ENCODE measurements at regions not wholly inside any gene's neighbourhood (a gene's known extent, or its start where the extent isn't known, plus 50 kb on each side); places are given as distances from the start of the nearest gene placed in this dataset.

DNA sequence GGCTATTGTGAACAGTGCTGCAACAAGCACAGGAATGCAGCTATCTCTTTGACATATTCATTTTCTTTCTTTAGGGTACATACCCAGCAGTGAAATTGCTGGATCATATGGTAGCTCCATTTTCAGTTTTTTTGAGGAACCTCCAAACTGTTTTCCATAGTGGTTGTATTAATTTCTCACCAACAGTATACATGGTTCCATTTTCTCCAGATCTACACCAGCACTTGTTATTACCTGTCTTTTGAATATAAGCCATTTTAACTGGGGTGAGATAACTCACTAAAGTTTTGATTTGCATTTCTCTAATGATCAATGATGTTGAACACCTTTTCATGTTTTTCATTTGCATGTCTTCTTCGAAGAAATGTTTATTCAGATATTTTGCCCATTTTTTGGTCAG lies 241.1 kb upstream of the AGTR2 start:
- DNase-seq (ENCODE audit: low spot score in 2 of 2, unreplicated experiment in 2 of 2) = no peak
- no peaks in the 10 kb centered on the region for H3K27me3 Mint-ChIP-seq (ENCODE audit: low read depth)
- no peaks in the 10 kb centered on the region for H3K4me1 Mint-ChIP-seq
- TF ChIP-seq, protein P1, sequence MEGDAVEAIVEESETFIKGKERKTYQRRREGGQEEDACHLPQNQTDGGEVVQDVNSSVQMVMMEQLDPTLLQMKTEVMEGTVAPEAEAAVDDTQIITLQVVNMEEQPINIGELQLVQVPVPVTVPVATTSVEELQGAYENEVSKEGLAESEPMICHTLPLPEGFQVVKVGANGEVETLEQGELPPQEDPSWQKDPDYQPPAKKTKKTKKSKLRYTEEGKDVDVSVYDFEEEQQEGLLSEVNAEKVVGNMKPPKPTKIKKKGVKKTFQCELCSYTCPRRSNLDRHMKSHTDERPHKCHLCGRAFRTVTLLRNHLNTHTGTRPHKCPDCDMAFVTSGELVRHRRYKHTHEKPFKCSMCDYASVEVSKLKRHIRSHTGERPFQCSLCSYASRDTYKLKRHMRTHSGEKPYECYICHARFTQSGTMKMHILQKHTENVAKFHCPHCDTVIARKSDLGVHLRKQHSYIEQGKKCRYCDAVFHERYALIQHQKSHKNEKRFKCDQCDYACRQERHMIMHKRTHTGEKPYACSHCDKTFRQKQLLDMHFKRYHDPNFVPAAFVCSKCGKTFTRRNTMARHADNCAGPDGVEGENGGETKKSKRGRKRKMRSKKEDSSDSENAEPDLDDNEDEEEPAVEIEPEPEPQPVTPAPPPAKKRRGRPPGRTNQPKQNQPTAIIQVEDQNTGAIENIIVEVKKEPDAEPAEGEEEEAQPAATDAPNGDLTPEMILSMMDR (IDR thresholded peaks at IDR 0.05; ENCODE audit: unreplicated experiment) = no peak
- H3K27ac Mint-ChIP-seq = no peak overlapping the region
- no peak overlapping the region for H3K4me3 Mint-ChIP-seq
- peaks cover 77% of the 10 kb centered on the region for H3K9me3 Mint-ChIP-seq
- H3K36me3 Mint-ChIP-seq = peaks cover 45% of the 10 kb centered on the region

DNA sequence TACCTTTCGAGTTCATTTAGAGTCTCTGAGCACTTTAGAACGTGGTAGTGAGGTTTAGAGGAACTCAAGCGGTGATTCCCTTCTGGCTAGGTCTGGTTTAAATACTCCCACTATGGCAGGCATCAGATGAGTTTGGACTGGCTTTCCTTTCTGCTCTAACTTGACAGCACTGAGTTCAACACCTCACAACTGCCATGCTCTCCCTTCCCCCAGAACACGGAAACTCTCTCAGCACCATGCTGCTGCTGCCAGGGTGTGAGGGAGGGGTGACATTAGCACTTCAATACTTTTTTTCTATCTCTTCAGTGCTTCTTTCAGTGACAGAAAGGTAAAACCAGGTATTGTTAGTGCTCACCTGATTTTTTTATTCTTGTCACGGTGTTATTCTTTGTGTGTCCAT lies 234.5 kb upstream of the AGTR2 start:
- H3K4me1 Mint-ChIP-seq = no peaks in the 10 kb centered on the region
- DNase-seq (ENCODE audit: low spot score in 2 of 2, unreplicated experiment in 2 of 2) = no peak
- H3K27ac Mint-ChIP-seq = no peak overlapping the region
- no peak overlapping the region for H3K4me3 Mint-ChIP-seq
- H3K36me3 Mint-ChIP-seq = peaks cover 60% of the 10 kb centered on the region
- peaks cover 61% of the 10 kb centered on the region for H3K9me3 Mint-ChIP-seq
- TF ChIP-seq, protein P1 (IDR thresholded peaks at IDR 0.05; ENCODE audit: unreplicated experiment) = no peak
- no peaks in the 10 kb centered on the region for H3K27me3 Mint-ChIP-seq (ENCODE audit: low read depth)

DNA sequence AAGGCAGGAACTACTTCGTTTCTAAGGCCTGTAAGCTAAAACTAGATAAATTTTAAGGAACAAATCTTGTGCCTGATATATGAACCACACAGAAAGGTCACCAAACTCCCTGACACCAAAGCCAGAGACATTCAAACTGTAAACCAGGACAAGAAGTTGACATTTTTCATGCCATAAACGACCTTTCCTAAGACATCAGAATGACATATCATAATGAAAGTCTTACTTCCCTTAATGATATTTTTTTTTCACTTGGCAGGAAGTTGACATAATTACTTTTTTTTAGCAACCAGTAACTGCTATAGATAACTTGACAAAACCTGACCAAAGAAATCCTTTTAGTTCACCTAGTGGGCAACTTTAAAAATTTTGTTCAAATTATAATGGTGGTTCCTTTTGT lies 231.5 kb upstream of the AGTR2 start:
- Mint-ChIP-seq H3K27ac (no peak overlapping the region), H3K36me3 (peaks cover 64% of the 10 kb centered on the region), H3K27me3 (ENCODE audit: low read depth) (no peaks in the 10 kb centered on the region), H3K4me3 (no peak overlapping the region), H3K9me3 (peaks cover 31% of the 10 kb centered on the region), H3K4me1 (no peaks in the 10 kb centered on the region)
- TF ChIP-seq, protein P1 (IDR thresholded peaks at IDR 0.05; ENCODE audit: unreplicated experiment) = no peak
- no peak for DNase-seq (ENCODE audit: low spot score in 2 of 2, unreplicated experiment in 2 of 2)

DNA sequence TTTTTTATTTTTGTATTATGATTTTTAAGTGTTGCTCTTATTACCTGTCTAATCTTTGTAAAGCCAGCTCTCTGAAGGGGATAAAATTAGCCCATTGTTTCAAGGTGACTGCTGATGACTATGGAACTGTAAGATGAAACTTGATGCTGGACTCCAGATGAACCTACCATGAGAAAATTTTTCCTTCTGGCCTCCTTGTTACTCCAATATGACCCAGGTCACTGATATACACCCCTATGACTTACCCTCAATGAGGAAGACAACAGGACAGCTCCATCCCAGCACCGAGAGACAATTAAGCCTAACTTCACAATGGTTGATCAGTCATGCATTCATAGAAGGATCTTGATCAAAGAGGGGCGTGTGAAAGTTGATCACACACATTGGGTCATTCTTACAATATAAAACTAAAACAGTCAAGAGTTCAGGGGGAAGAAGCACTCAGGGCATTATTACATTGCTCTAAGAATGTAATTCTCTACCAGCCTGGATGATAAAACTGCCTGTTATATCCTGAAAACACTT lies 230.8 kb upstream of the AGTR2 start:
- H3K27me3 Mint-ChIP-seq (ENCODE audit: low read depth) = no peaks in the 10 kb centered on the region
- peaks cover 29% of the 10 kb centered on the region for H3K9me3 Mint-ChIP-seq
- H3K4me3 Mint-ChIP-seq = no peak overlapping the region
- DNase-seq (ENCODE audit: low spot score in 2 of 2, unreplicated experiment in 2 of 2) = no peak
- peaks cover 63% of the 10 kb centered on the region for H3K36me3 Mint-ChIP-seq
- H3K27ac Mint-ChIP-seq = no peak overlapping the region
- TF ChIP-seq, protein P1 (IDR thresholded peaks at IDR 0.05; ENCODE audit: unreplicated experiment) = no peak
- H3K4me1 Mint-ChIP-seq = no peaks in the 10 kb centered on the region

DNA sequence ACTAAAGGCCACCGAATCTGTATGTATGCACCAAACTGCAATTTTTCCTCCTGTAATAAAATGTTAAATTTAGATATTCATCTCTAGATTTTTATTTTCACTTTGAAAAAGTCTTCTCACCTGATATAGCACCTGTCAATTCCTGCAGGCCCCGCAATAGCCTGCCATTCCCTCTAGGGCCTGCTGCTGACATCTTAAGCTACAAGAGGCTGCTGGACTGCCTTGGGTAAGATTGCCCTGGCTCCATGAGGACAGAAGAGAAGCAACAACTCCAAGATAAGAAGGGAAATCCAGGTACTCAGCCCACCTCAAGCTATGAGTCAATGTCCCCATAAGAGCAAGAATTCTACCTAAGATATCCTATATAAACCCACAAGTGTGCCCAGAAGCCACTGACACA lies 230.2 kb upstream of the AGTR2 start:
- Mint-ChIP-seq H3K27ac (no peak overlapping the region), H3K4me1 (no peaks in the 10 kb centered on the region), H3K4me3 (no peak overlapping the region), H3K9me3 (peaks cover 29% of the 10 kb centered on the region), H3K27me3 (ENCODE audit: low read depth) (no peaks in the 10 kb centered on the region), H3K36me3 (peaks cover 60% of the 10 kb centered on the region)
- DNase-seq (ENCODE audit: low spot score in 2 of 2, unreplicated experiment in 2 of 2) = no peak
- TF ChIP-seq, protein P1 (IDR thresholded peaks at IDR 0.05; ENCODE audit: unreplicated experiment) = no peak

DNA sequence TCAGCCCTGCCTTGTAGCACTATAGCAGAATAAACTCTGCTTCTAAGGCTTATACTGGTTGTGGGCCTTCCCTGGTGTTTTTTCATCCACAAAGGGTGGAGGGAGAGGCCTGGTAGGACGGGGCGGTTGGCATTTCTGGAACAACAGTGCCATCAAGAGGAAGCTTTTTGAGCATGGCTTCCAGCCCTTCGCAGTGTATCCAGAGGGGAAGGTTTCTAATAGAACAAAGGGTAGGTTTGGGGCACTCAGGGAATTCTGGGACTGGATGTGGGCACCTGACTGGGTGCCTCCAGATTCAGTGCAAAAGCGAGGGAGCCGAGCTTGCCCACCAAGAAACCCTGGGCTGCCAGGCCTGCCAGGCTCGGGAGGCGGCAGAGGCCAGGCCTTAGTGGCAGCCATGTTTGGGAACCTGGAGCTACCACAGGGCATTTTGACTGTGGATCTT lies 229.6 kb upstream of the AGTR2 start:
- no peak for DNase-seq (ENCODE audit: low spot score in 2 of 2, unreplicated experiment in 2 of 2)
- Mint-ChIP-seq H3K9me3 (peaks cover 29% of the 10 kb centered on the region), H3K4me1 (no peaks in the 10 kb centered on the region), H3K4me3 (no peak overlapping the region), H3K27me3 (ENCODE audit: low read depth) (no peaks in the 10 kb centered on the region), H3K27ac (no peak overlapping the region), H3K36me3 (peaks cover 59% of the 10 kb centered on the region)
- TF ChIP-seq, protein P1 (IDR thresholded peaks at IDR 0.05; ENCODE audit: unreplicated experiment) = no peak

Measured in mesothelial cell of epicardium (in vitro differentiated cells).